ENCODE measurements at regions not wholly inside any gene's neighbourhood (a gene's known extent, or its start where the extent isn't known, plus 50 kb on each side); places are given as distances from the start of the nearest gene placed in this dataset.

DNA sequence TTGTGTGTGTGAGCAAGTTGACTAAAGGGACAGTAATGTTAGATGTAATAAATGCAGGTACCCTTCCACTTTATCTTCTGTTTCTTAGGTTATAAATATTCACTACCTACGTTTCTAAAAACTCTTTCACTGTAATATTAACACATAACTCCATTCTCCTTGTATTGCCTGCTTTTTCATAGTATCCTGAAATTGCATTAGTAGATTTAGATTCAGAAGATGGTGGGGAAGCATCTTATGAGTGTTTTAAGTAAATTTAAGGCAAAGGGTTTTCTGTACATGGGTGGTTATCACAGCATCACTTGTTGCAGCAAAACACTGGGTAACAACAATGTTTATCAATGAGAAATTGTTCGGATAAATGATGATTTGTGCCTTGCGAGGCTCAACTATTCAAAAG, 115.2 kb upstream of the VPREB1 start (continued):
- no peak for TF ChIP-seq POU5F1 (IDR thresholded peaks at IDR 0.05; ENCODE audit: low read depth, low read length)
- TF ChIP-seq MAFK (IDR thresholded peaks at IDR 0.05; ENCODE audit: low read depth, low read length) = no peak
- TF ChIP-seq TAF7 (optimal IDR thresholded peaks at IDR 0.05; ENCODE audit: borderline replicate concordance, low read depth, low read length) = no peak
- no peak for TF ChIP-seq TEAD4 (IDR thresholded peaks at IDR 0.05; ENCODE audit: low read depth, low read length)
